Activated CD8-positive, alpha-beta T cell treated with anti-CD3 and anti-CD28 coated beads for 36 hours (primary cell): ENCODE measurements at regions not wholly inside any gene's neighbourhood (a gene's known extent, or its start where the extent isn't known, plus 50 kb on each side); places are given as distances from the start of the nearest gene placed in this dataset.

Experiments
- ATAC-seq: fragments of 200-7000 bp; cut with Tn5 transposase; one replicate; pipeline ENCODE4 v1.10.0; 2021; ENCODE audit warnings: mild to moderate bottlenecking, moderate library complexity
- CTCF ChIA-PET: fragments of 350-600 bp; sonication (Branson Sonifier 250); formaldehyde crosslinking; loops from one replicate; lab custom pipeline; 2021; ENCODE audit warnings: antibody characterized with exemption; lab: Charles Lee
- POLR2A ChIA-PET: fragments of 350-600 bp; sonication (Branson Sonifier 250); formaldehyde crosslinking; loops from one replicate; lab custom pipeline; 2021; ENCODE audit warnings: antibody characterized with exemption; lab: Charles Lee
- DNase-seq: peaks from one replicate; pipeline ENCODE4 v3.0.0-alpha.2; 2020
- H3K27ac Mint-ChIP-seq: one replicate; pipeline ENCODE4 v1.8.0; 2021; ENCODE audit warnings: mild to moderate bottlenecking, mixed read lengths
- H3K27me3 Mint-ChIP-seq: one replicate; pipeline ENCODE4 v1.8.0; 2021; ENCODE audit warnings: mixed read lengths
- H3K36me3 Mint-ChIP-seq: one replicate; pipeline ENCODE4 v1.8.0; 2021; ENCODE audit warnings: low read depth, mixed read lengths
- H3K4me1 Mint-ChIP-seq: one replicate; pipeline ENCODE4 v1.8.0; 2021; ENCODE audit warnings: low read depth, mixed read lengths
- H3K4me3 Mint-ChIP-seq: one replicate; pipeline ENCODE4 v1.8.0; 2021; ENCODE audit warnings: mild to moderate bottlenecking, moderate library complexity, mixed read lengths
- H3K9me3 Mint-ChIP-seq: one replicate; pipeline ENCODE4 v1.8.0; 2021; ENCODE audit warnings: mixed read lengths
- intact Hi-C: fragments of 100-400 bp; cut with micrococcal nuclease; formaldehyde crosslinking; loops from one replicate; pipeline ENCODE4 v1.10.0; 2022
- TF ChIP-seq, protein P1 (sequence below): fragments of 200-600 bp; IDR thresholded peaks from one replicate; pipeline ENCODE4 v1.8.0; 2022; ENCODE audit warnings: antibody characterized with exemption, mild to moderate bottlenecking

DNA sequence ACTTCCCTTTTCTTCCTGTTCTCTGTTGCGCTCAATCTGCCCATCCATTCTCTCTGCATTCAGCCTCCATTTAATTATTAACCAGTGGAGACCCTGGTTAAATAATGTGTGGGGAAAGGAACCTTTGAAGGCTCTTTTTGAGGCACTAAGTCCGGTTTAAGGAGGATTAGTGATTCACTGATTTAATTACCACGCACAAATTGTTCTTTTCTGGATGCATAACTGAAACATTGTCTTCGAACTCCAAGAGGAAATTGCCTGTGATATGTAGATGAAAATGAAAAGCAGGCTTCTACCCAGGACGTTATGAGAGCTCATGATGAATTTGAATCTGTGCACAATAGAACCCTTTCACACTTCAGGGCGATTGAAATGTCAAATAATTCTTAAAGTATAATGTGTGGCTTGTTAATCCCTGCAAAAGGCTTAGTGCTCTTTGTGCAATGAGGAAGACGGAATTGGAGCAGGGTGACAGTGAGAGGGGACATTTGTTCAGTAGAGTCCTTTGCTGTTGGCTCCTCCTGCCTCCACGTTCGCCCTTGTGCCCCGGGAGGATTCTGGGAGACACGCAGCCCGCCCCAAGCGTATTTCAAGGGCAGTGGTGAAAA, 51.1 kb upstream of the ZNF236 start:
- POLR2A ChIA-PET, result no interaction called here
- Mint-ChIP-seq H3K27me3 (peaks cover 13% of the 10 kb centered on the region), H3K27ac (no peak overlapping the region)

DNA sequence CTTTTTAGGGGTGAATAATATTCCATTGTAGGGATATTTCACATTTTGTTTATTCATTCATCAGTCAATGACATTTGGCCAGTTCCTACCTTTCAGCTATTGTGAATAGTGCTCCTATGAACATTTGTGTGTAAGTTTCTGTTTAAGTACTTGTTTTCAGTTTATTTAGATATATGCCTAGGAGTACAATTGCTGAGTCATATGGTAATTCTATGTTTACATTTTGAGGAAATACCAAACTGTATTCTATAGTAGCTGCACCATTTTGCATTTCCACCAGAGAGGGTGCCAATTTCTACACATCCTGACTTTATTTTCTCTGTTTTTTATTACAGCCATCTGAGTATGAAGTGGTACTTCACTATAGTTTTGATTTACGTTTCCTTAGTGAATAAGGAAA, 54.4 kb upstream of the ZNF236 start:
- Mint-ChIP-seq H3K36me3 (no peaks in the 10 kb centered on the region), H3K27me3 (peaks cover 13% of the 10 kb centered on the region), H3K27ac (no peak overlapping the region), H3K9me3 (peaks cover 10% of the 10 kb centered on the region), H3K4me3 (no peak overlapping the region), H3K4me1 (peaks cover 3% of the 10 kb centered on the region)
- TF ChIP-seq, protein P1, sequence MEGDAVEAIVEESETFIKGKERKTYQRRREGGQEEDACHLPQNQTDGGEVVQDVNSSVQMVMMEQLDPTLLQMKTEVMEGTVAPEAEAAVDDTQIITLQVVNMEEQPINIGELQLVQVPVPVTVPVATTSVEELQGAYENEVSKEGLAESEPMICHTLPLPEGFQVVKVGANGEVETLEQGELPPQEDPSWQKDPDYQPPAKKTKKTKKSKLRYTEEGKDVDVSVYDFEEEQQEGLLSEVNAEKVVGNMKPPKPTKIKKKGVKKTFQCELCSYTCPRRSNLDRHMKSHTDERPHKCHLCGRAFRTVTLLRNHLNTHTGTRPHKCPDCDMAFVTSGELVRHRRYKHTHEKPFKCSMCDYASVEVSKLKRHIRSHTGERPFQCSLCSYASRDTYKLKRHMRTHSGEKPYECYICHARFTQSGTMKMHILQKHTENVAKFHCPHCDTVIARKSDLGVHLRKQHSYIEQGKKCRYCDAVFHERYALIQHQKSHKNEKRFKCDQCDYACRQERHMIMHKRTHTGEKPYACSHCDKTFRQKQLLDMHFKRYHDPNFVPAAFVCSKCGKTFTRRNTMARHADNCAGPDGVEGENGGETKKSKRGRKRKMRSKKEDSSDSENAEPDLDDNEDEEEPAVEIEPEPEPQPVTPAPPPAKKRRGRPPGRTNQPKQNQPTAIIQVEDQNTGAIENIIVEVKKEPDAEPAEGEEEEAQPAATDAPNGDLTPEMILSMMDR, result no peak
- intact Hi-C loops, result no loop called here
- ATAC-seq (no peak), DNase-seq (no peak)
- CTCF ChIA-PET, result no interaction called here
- POLR2A ChIA-PET, result no interaction called here

More for the DNA sequence above, 51.1 kb upstream of the ZNF236 start:
- CTCF ChIA-PET, result no interaction called here
- Mint-ChIP-seq H3K36me3 (no peaks in the 10 kb centered on the region), H3K4me1 (no peaks in the 10 kb centered on the region), H3K4me3 (no peak overlapping the region), H3K9me3 (peaks cover 10% of the 10 kb centered on the region)
- DNase-seq (no peak), ATAC-seq (no peak)
- intact Hi-C loops, result no loop called here
- TF ChIP-seq, protein P1, result no peak

DNA sequence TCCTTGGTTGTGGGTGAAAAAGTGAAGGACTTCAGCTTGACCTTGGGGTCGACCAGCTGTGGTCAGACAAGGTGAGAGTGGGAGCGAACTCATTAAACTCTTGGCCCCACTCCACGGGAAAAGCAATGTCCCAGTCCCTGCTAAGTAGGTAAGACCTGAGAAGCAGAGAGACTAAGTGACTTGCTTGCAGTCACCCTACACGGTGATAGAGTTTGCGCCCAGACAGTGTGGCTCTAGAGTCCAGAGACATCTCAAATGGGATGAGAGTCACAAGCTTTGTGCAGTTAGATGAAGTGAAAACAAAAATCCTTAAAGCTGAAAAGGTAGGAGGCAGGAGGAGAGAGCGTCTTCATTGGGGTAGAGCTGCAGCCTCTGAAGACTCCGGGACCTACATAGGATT, 55.9 kb upstream of the ZNF236 start:
- H3K4me1 Mint-ChIP-seq, result peaks cover 13% of the 10 kb centered on the region
- ATAC-seq (no peak), DNase-seq (no peak)
- ChIA-PET POLR2A (no interaction called here), CTCF (interaction anchor here (0.8 to 1.3 kb wide), 2 partner anchors 11 to 357 kb away, joined by 3 read pairs; no protein-coding TSS in a partner anchor)
- H3K27me3 Mint-ChIP-seq, result peaks cover 9% of the 10 kb centered on the region
- H3K27ac Mint-ChIP-seq, result no peak overlapping the region
- no peak overlapping the region for H3K4me3 Mint-ChIP-seq
- intact Hi-C loops, result no loop called here
- no peaks in the 10 kb centered on the region for H3K36me3 Mint-ChIP-seq
- H3K9me3 Mint-ChIP-seq, result peaks cover 10% of the 10 kb centered on the region
- TF ChIP-seq, protein P1, result no peak

DNA sequence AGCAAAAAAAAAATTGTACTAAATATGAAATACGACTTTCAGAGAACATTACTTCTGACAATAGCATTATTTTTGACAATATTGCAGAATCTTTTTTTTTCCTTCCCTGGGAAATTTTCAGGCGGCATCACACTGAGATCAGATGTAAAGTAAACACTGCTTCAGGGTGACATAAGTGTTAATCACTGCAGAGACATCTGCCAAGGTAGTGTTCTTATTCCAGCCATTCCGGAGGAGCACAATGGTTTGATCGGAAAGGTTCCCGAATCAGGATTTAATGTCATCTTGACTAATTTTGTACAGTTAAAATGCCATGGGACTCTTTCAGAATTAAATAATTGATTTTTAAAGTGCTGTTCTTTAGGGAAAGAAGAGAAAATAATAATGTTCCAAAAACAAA, 56.7 kb upstream of the ZNF236 start:
- TF ChIP-seq, protein P1, result no peak
- ChIA-PET POLR2A (no interaction called here), CTCF (interaction anchor here (1.3 kb wide), 1 partner anchor 10 kb away, joined by 3 read pairs; no protein-coding TSS in a partner anchor)
- peaks cover 8% of the 10 kb centered on the region for H3K27me3 Mint-ChIP-seq
- H3K4me3 Mint-ChIP-seq, result no peak overlapping the region
- DNase-seq (no peak), ATAC-seq (no peak)
- H3K27ac Mint-ChIP-seq, result no peak overlapping the region
- intact Hi-C loops, result no loop called here
- H3K9me3 Mint-ChIP-seq, result peaks cover 10% of the 10 kb centered on the region
- H3K4me1 Mint-ChIP-seq, result peaks cover 16% of the 10 kb centered on the region
- no peaks in the 10 kb centered on the region for H3K36me3 Mint-ChIP-seq

DNA sequence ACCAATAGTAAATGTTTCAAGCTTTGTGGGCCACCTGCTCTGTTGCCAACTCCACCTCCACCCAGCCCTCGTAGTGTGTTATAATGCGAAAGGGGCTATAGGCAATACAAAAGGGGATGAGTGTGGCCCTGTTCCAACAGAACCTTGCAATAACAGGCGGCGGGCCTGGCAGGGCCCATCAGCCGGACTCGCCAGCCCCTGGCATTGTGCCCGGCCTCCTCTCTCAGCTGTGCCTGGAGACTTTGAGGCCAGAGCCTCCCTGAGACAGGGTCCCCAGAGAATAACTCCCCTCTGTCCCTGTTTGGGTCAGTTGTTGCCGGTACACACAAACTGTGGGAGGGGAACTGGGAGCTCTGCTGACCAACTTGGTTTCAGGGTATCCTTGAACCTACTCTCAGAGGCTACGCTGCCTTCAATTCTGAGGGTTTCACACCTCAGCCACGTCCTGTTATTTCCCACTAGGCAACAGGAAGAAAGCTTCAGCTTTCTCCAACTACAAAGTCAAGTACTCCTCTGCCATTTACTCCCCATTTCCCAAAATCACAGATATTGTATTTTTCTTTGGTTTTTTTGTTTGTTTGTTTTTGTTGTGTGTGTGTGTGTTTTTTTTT, 58.0 kb upstream of the ZNF236 start:
- ChIA-PET CTCF (interaction anchor here (0.8 kb wide), 1 partner anchor 39 kb away, joined by 3 read pairs; no protein-coding TSS in a partner anchor), POLR2A (no interaction called here)
- no peaks in the 10 kb centered on the region for H3K36me3 Mint-ChIP-seq
- H3K4me1 Mint-ChIP-seq, result peaks cover 16% of the 10 kb centered on the region
- H3K4me3 Mint-ChIP-seq, result no peak overlapping the region
- TF ChIP-seq, protein P1, result no peak
- no peak for ATAC-seq
- H3K27me3 Mint-ChIP-seq, result peaks cover 8% of the 10 kb centered on the region
- intact Hi-C loops, result no loop called here
- peaks cover 10% of the 10 kb centered on the region for H3K9me3 Mint-ChIP-seq
- H3K27ac Mint-ChIP-seq, result no peak overlapping the region
- no peak for DNase-seq
